ENCODE measurements at regions not wholly inside any gene's neighbourhood (a gene's known extent, or its start where the extent isn't known, plus 50 kb on each side); places are given as distances from the start of the nearest gene placed in this dataset.

- peaks cover 5% of the 10 kb centered on the region for H3K27me3 Mint-ChIP-seq (ENCODE audit: insufficient read depth, low read depth, poor library complexity)
- DNase-seq (ENCODE audit: low spot score) (no peak), ATAC-seq (no peak)
- Histone ChIP-seq H3K36me3 (ENCODE audit: insufficient read depth) (no peaks in the 10 kb centered on the region), H3K27ac (ENCODE audit: low read depth) (no peak overlapping the region), H3K4me2 (no peak overlapping the region), H3K9me2 (ENCODE audit: insufficient read depth) (no peaks in the 10 kb centered on the region), H4K20me1 (replicated peaks; ENCODE audit: insufficient read depth) (no peaks in the 10 kb centered on the region), H3F3A (replicated peaks; ENCODE audit: low read depth) (no peaks in the 10 kb centered on the region), H3K27me3 (ENCODE audit: insufficient read depth) (no peaks in the 10 kb centered on the region), H3K4me3 (no peak overlapping the region), H2AFZ (no peak overlapping the region), H3K4me1 (ENCODE audit: insufficient read depth) (peaks cover 11% of the 10 kb centered on the region; the same call in 1 of the 2 replicates), H3K79me2 (replicated peaks; ENCODE audit: insufficient read depth) (no peaks in the 10 kb centered on the region)
- H3K9me3 Mint-ChIP-seq, result no peaks in the 10 kb centered on the region
- H3K27ac Mint-ChIP-seq, result no peak overlapping the region
- no peaks in the 10 kb centered on the region for H3K36me3 Mint-ChIP-seq (ENCODE audit: low read depth)
- TF ChIP-seq ZNF331 (CRISPR knock-in tag; IDR thresholded peaks at IDR 0.05; ENCODE audit: low read depth) (no peak), ETS1 (IDR thresholded peaks at IDR 0.05) (no peak), CREB1 (CRISPR knock-in tag; IDR thresholded peaks at IDR 0.05; ENCODE audit: low read depth) (no peak), ZNF114 (CRISPR knock-in tag; IDR thresholded peaks at IDR 0.05) (no peak), STAT1 (IDR thresholded peaks at IDR 0.05; ENCODE audit: unreplicated experiment) (no peak), CTCF (conservative IDR thresholded peaks at IDR 0.05; ENCODE audit: low read depth in 2 of 2) (no peak)
- H3K4me3 Mint-ChIP-seq, result no peak overlapping the region
- H3K4me1 Mint-ChIP-seq, result peaks cover 18% of the 10 kb centered on the region
These were observed 1462.3 kb downstream of the BRD1 start for GRCh38 chr22:48365386-48365785.

GRCh38 chr22:48362721-48363404, 1464.8 kb downstream of the BRD1 start:
- Histone ChIP-seq H3K4me1 (ENCODE audit: insufficient read depth) (no peaks in the 10 kb centered on the region), H3K4me3 (no peak overlapping the region), H3K27me3 (ENCODE audit: insufficient read depth) (no peaks in the 10 kb centered on the region), H2AFZ (no peak overlapping the region), H3F3A (replicated peaks; ENCODE audit: low read depth) (no peaks in the 10 kb centered on the region), H3K4me2 (no peak overlapping the region), H4K20me1 (replicated peaks; ENCODE audit: insufficient read depth) (no peaks in the 10 kb centered on the region), H3K79me2 (replicated peaks; ENCODE audit: insufficient read depth) (no peaks in the 10 kb centered on the region), H3K27ac (ENCODE audit: low read depth) (no peak overlapping the region), H3K36me3 (ENCODE audit: insufficient read depth) (no peaks in the 10 kb centered on the region), H3K9me2 (ENCODE audit: insufficient read depth) (no peaks in the 10 kb centered on the region)
- H3K9me3 Mint-ChIP-seq, result no peaks in the 10 kb centered on the region
- H3K4me3 Mint-ChIP-seq, result no peak overlapping the region
- peaks cover 1% of the 10 kb centered on the region for H3K27me3 Mint-ChIP-seq (ENCODE audit: insufficient read depth, low read depth, poor library complexity)
- DNase-seq (ENCODE audit: low spot score) (no peak), ATAC-seq (no peak)
- peaks cover 6% of the 10 kb centered on the region; the same call in 2 of the 3 replicates for H3K4me1 Mint-ChIP-seq
- no peaks in the 10 kb centered on the region for H3K36me3 Mint-ChIP-seq (ENCODE audit: low read depth)
- H3K27ac Mint-ChIP-seq, result no peak overlapping the region
- TF ChIP-seq POLR2AphosphoS5 (IDR thresholded peaks at IDR 0.05; ENCODE audit: low read depth) (no peak), ZNF331 (CRISPR knock-in tag; IDR thresholded peaks at IDR 0.05; ENCODE audit: low read depth) (no peak), JUNB (IDR thresholded peaks at IDR 0.05; ENCODE audit: unreplicated experiment) (no peak), CTCF (conservative IDR thresholded peaks at IDR 0.05; ENCODE audit: low read depth in 2 of 2) (no peak), ZNF462 (CRISPR knock-in tag; IDR thresholded peaks at IDR 0.05) (no peak), NANOG (IDR thresholded peaks at IDR 0.05; ENCODE audit: borderline replicate concordance) (no peak)

Measured in GM23338 (cell line).